WTC11 (cell line): ENCODE measurements at regions not wholly inside any gene's neighbourhood (a gene's known extent, or its start where the extent isn't known, plus 50 kb on each side); places are given as distances from the start of the nearest gene placed in this dataset.

ENCODE experiments used
- ATAC-seq: fragments of 200-7000 bp; cut with Tn5 transposase; 2 replicates; pipeline ENCODE4 v1.10.0; 2021; ENCODE audit warnings: mild to moderate bottlenecking, moderate library complexity
- CTCF ChIA-PET: fragments of 300-600 bp; sonication (Branson Sonifier 250); formaldehyde crosslinking; loops from one replicate; lab custom pipeline; 2021; ENCODE audit warnings: antibody characterized with exemption; lab: Charles Lee
- POLR2A ChIA-PET: fragments of 350-600 bp; sonication (Branson Sonifier 250); formaldehyde crosslinking; loops from one replicate; lab custom pipeline; 2021; ENCODE audit warnings: antibody characterized with exemption; lab: Charles Lee
- DNase-seq: peaks from one replicate; pipeline ENCODE4 v3.0.0; 2021; ENCODE audit warnings: low spot score
- H3K27ac Mint-ChIP-seq: 2 replicates; pipeline ENCODE4 v1.8.0; 2021; ENCODE audit warnings: mixed read lengths
- H3K27me3 Mint-ChIP-seq: 2 replicates; pipeline ENCODE4 v1.8.0; 2021; ENCODE audit warnings: low read depth, mild to moderate bottlenecking, moderate library complexity, mixed read lengths
- H3K36me3 Mint-ChIP-seq: 2 replicates; pipeline ENCODE4 v1.8.0; 2021; ENCODE audit warnings: mixed read lengths
- H3K4me1 Mint-ChIP-seq: 2 replicates; pipeline ENCODE4 v1.8.0; 2022; ENCODE audit warnings: mixed read lengths
- H3K4me3 Mint-ChIP-seq: 2 replicates; pipeline ENCODE4 v1.8.0; 2021; ENCODE audit warnings: mild to moderate bottlenecking, moderate library complexity, mixed read lengths
- H3K9me3 Mint-ChIP-seq: 2 replicates; pipeline ENCODE4 v1.8.0; 2021; ENCODE audit warnings: mixed read lengths
- AR ChIP-seq: fragments of 250-450 bp; sonication (Bioruptor Pico); IDR thresholded peaks from 2 replicates; pipeline ENCODE4 v1.9.0; 2021; ENCODE audit warnings: mild to moderate bottlenecking
- CREB1 ChIP-seq: sonication (generic); formaldehyde crosslinking; IDR thresholded peaks from 2 replicates; pipeline ENCODE4 v1.8.0; 2023; ENCODE audit warnings: mild to moderate bottlenecking, missing genetic modification reagents
- CTCF ChIP-seq: fragments of 200-600 bp; IDR thresholded peaks from 2 replicates; pipeline ENCODE4 v1.8.0; 2022; ENCODE audit warnings: antibody characterized with exemption
- FOXJ3 ChIP-seq: sonication (generic); formaldehyde crosslinking; IDR thresholded peaks from 2 replicates; pipeline ENCODE4 v1.9.0; 2021; ENCODE audit warnings: missing genetic modification reagents, mild to moderate bottlenecking, borderline replicate concordance
- FOXP4 ChIP-seq: sonication (generic); formaldehyde crosslinking; IDR thresholded peaks from 2 replicates; pipeline ENCODE4 v1.8.0; 2022; ENCODE audit warnings: mild to moderate bottlenecking, missing genetic modification reagents
- IRF2 ChIP-seq: sonication (generic); formaldehyde crosslinking; IDR thresholded peaks from 2 replicates; pipeline ENCODE4 v1.8.0; 2022; ENCODE audit warnings: low read depth, missing genetic modification reagents, borderline replicate concordance
- MAX ChIP-seq: sonication (generic); formaldehyde crosslinking; IDR thresholded peaks from 2 replicates; pipeline ENCODE4 v1.8.0; 2022; ENCODE audit warnings: mild to moderate bottlenecking, missing genetic modification reagents
- NFE2L1 ChIP-seq: sonication (generic); formaldehyde crosslinking; IDR thresholded peaks from 2 replicates; pipeline ENCODE4 v1.8.1; 2023; ENCODE audit warnings: missing genetic modification reagents
- NR1H2 ChIP-seq: sonication (generic); formaldehyde crosslinking; IDR thresholded peaks from 2 replicates; pipeline ENCODE4 v1.9.0; 2021; ENCODE audit warnings: mild to moderate bottlenecking, moderate library complexity, missing genetic modification reagents
- NR2C2 ChIP-seq: sonication (generic); formaldehyde crosslinking; IDR thresholded peaks from 2 replicates; pipeline ENCODE4 v1.8.0; 2022; ENCODE audit warnings: mild to moderate bottlenecking, missing genetic modification reagents
- SP1 ChIP-seq: sonication (generic); formaldehyde crosslinking; conservative IDR thresholded peaks from 2 replicates; pipeline ENCODE4 v1.8.1; 2022; ENCODE audit warnings: missing genetic modification reagents
- TCF7 ChIP-seq: sonication (generic); formaldehyde crosslinking; IDR thresholded peaks from 2 replicates; pipeline ENCODE4 v1.8.0; 2022; ENCODE audit warnings: mild to moderate bottlenecking, low read depth, missing genetic modification reagents, moderate library complexity
- TEAD4 ChIP-seq: sonication (generic); formaldehyde crosslinking; IDR thresholded peaks from 2 replicates; pipeline ENCODE4 v1.8.0; 2022; ENCODE audit warnings: mild to moderate bottlenecking, missing genetic modification reagents
- ZNF232 ChIP-seq: sonication (generic); formaldehyde crosslinking; IDR thresholded peaks from 2 replicates; pipeline ENCODE4 v1.8.0; 2022; ENCODE audit warnings: mild to moderate bottlenecking, missing genetic modification reagents
- ZNF671 ChIP-seq: fragments of 250-450 bp; sonication (Bioruptor Pico); IDR thresholded peaks from 2 replicates; pipeline ENCODE4 v1.8.0; 2021; ENCODE audit warnings: mild to moderate bottlenecking
- TF ChIP-seq, protein P1 (sequence below): fragments of 250-450 bp; sonication (Bioruptor Pico); IDR thresholded peaks from 2 replicates; pipeline ENCODE4 v1.9.0; 2021; ENCODE audit warnings: moderate library complexity, mild to moderate bottlenecking, inconsistent platforms, borderline replicate concordance

DNA sequence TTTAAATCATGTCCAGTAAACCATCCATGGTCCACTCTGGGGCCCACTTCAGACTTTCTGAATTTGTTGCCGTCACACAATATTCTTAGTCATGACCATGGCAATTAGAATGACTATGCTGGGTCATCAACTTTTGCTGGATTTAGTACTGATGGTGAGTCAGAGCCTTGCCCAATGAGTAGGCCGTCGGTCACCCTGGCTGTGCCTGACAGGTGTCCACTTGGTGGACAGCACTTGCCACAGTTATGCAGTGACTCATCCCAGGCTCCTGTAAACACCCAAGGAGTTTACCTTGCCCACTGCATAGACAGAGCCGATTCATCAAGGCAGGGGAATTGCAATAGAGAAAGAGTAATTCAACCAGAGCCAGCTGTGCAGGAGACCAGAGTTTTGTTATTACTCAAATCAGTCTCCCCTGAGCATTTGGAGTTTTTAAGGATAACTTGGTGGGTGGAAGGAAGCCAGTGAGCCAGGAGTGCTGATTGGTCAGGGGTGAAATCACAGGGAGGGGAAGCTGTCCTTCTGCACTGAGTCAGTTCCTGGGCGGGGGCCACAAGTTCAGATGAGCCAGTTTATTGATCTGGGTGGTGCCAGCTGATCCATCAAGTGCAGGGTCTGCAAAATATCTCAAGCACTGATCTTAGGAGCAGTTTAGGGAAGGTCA lies 333.8 kb downstream of the PTPRU start (continued):
- no peak for TF ChIP-seq IRF2 (CRISPR knock-in tag)
- TF ChIP-seq, all 79 proteins: peak for 0

- no peak for TF ChIP-seq MAX (CRISPR knock-in tag)
- TF ChIP-seq AR (CRISPR knock-in tag) = no peak
- no peak for TF ChIP-seq NR1H2 (CRISPR knock-in tag)
- ChIA-PET CTCF (interaction anchor here (1.2 kb wide), 1 partner anchor 235 kb away, joined by 3 read pairs; no protein-coding TSS in a partner anchor), POLR2A (no interaction called here)
- no peak overlapping the region for H3K27ac Mint-ChIP-seq
- DNase-seq = no peak
- H3K27me3 Mint-ChIP-seq = peaks cover 27% of the 10 kb centered on the region
- no peaks in the 10 kb centered on the region for H3K4me1 Mint-ChIP-seq
- H3K36me3 Mint-ChIP-seq = peaks cover 19% of the 10 kb centered on the region
- no peak overlapping the region for H3K4me3 Mint-ChIP-seq
- ATAC-seq = no peak
- H3K9me3 Mint-ChIP-seq = peaks cover 47% of the 10 kb centered on the region
Measured at GRCh38 chr1:29567257-29567656, 330.9 kb downstream of the PTPRU start.

DNA sequence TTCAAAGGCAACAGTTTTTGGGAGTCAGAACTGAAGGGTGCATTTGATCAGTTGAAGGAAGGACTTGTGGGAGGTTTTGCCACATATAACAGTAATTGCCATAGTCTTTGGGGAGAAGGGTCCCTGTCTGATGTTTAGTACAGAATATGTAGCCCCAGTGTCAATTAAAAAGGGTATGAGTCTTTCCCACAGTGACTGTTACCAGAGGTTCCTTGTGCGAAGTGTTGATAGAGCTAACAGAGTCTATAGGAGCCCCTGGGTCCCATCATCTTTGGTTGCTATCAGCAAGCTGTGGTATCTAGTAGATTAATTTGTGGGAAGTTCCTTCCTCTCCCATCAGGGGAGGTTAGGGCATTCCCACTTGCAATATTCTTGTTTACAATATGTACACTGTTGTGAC lies 329.2 kb downstream of the PTPRU start:
- DNase-seq = no peak
- no peak overlapping the region for H3K4me3 Mint-ChIP-seq
- CTCF ChIA-PET = no interaction called here
- POLR2A ChIA-PET = no interaction called here
- TF ChIP-seq NFE2L1 = no peak
- no peak for TF ChIP-seq TEAD4 (CRISPR knock-in tag)
- TF ChIP-seq FOXJ3 (CRISPR knock-in tag) = no peak
- no peak for TF ChIP-seq TCF7 (CRISPR knock-in tag)
- no peak for TF ChIP-seq SP1 (CRISPR knock-in tag)
- TF ChIP-seq, protein P1, sequence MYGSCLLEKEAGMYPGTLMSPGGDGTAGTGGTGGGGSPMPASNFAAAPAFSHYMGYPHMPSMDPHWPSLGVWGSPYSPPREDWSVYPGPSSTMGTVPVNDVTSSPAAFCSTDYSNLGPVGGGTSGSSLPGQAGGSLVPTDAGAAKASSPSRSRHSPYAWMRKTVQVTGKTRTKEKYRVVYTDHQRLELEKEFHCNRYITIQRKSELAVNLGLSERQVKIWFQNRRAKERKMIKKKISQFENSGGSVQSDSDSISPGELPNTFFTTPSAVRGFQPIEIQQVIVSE (CRISPR knock-in tag) = no peak
- TF ChIP-seq CTCF = no peak
- no peak for TF ChIP-seq ZNF232 (CRISPR knock-in tag)
- no peak for TF ChIP-seq ZNF671 (CRISPR knock-in tag)
- TF ChIP-seq NR1H2 (CRISPR knock-in tag) = no peak
- TF ChIP-seq MAX (CRISPR knock-in tag) = no peak
- no peak for TF ChIP-seq CREB1
- TF ChIP-seq NR2C2 (CRISPR knock-in tag) = no peak
- TF ChIP-seq, all 79 proteins: peak for 0
- Mint-ChIP-seq H3K36me3 (peaks cover 20% of the 10 kb centered on the region), H3K27ac (no peak overlapping the region), H3K9me3 (peaks cover 52% of the 10 kb centered on the region), H3K4me1 (no peaks in the 10 kb centered on the region), H3K27me3 (peaks cover 28% of the 10 kb centered on the region)
- no peak for ATAC-seq

GRCh38 chr1:29563571-29563970 lies 327.2 kb downstream of the PTPRU start:
- ChIA-PET POLR2A (no interaction called here), CTCF (no interaction called here)
- H3K4me1 Mint-ChIP-seq = no peaks in the 10 kb centered on the region
- H3K9me3 Mint-ChIP-seq = peaks cover 52% of the 10 kb centered on the region
- H3K27me3 Mint-ChIP-seq = peaks cover 24% of the 10 kb centered on the region
- no peak overlapping the region for H3K4me3 Mint-ChIP-seq
- ATAC-seq = no peak
- DNase-seq = no peak
- H3K27ac Mint-ChIP-seq = no peak overlapping the region
- H3K36me3 Mint-ChIP-seq = peaks cover 20% of the 10 kb centered on the region
- no peak for TF ChIP-seq AR (CRISPR knock-in tag)
- no peak for TF ChIP-seq FOXP4 (CRISPR knock-in tag)
